ENCODE measurements at regions not wholly inside any gene's neighbourhood (a gene's known extent, or its start where the extent isn't known, plus 50 kb on each side); places are given as distances from the start of the nearest gene placed in this dataset.

DNA sequence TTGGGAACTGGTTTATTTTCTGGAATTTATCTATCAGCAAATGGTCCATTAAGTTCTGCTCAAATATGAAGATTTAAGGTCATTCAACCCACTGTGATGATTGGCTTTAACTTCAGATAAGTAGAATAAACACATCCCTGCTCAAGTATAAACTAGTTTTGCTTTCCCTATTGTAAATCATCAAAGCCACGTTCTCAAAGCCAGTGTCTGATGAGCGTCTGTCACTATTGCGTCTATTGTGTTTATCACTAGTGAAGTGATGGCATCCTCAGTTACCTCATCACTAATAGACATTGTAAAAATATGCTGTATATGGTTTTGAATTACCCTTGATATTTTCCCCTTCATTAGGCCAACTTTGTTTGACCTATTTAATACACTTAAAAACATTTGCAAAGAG is 351.3 kb downstream of the BCAT1 start:
- TF ChIP-seq RAD21 (IDR thresholded peaks at IDR 0.05; ENCODE audit: low read length) (no peak), POLR2A (IDR thresholded peaks at IDR 0.05; ENCODE audit: low read depth, low read length) (no peak), FOS (IDR thresholded peaks at IDR 0.05; ENCODE audit: low read depth, low read length) (no peak), RFX5 (IDR thresholded peaks at IDR 0.05; ENCODE audit: low read depth, low read length) (no peak), BHLHE40 (IDR thresholded peaks at IDR 0.05; ENCODE audit: low read depth, low read length) (no peak), RCOR1 (IDR thresholded peaks at IDR 0.05; ENCODE audit: insufficient replicate concordance, low read length) (no peak), MXI1 (IDR thresholded peaks at IDR 0.05; ENCODE audit: borderline replicate concordance, low read depth, low read length) (no peak)
- TF ChIP-seq, protein P1, sequence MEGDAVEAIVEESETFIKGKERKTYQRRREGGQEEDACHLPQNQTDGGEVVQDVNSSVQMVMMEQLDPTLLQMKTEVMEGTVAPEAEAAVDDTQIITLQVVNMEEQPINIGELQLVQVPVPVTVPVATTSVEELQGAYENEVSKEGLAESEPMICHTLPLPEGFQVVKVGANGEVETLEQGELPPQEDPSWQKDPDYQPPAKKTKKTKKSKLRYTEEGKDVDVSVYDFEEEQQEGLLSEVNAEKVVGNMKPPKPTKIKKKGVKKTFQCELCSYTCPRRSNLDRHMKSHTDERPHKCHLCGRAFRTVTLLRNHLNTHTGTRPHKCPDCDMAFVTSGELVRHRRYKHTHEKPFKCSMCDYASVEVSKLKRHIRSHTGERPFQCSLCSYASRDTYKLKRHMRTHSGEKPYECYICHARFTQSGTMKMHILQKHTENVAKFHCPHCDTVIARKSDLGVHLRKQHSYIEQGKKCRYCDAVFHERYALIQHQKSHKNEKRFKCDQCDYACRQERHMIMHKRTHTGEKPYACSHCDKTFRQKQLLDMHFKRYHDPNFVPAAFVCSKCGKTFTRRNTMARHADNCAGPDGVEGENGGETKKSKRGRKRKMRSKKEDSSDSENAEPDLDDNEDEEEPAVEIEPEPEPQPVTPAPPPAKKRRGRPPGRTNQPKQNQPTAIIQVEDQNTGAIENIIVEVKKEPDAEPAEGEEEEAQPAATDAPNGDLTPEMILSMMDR (conservative IDR thresholded peaks at IDR 0.05; ENCODE audit: low read depth, low read length) = no peak
- TF ChIP-seq, protein P2, sequence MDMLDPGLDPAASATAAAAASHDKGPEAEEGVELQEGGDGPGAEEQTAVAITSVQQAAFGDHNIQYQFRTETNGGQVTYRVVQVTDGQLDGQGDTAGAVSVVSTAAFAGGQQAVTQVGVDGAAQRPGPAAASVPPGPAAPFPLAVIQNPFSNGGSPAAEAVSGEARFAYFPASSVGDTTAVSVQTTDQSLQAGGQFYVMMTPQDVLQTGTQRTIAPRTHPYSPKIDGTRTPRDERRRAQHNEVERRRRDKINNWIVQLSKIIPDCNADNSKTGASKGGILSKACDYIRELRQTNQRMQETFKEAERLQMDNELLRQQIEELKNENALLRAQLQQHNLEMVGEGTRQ (IDR thresholded peaks at IDR 0.05; ENCODE audit: low read depth, low read length) = no peak
- TF ChIP-seq, protein P3, sequence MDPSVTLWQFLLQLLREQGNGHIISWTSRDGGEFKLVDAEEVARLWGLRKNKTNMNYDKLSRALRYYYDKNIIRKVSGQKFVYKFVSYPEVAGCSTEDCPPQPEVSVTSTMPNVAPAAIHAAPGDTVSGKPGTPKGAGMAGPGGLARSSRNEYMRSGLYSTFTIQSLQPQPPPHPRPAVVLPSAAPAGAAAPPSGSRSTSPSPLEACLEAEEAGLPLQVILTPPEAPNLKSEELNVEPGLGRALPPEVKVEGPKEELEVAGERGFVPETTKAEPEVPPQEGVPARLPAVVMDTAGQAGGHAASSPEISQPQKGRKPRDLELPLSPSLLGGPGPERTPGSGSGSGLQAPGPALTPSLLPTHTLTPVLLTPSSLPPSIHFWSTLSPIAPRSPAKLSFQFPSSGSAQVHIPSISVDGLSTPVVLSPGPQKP (IDR thresholded peaks at IDR 0.05; ENCODE audit: borderline replicate concordance, low read depth, low read length) = no peak

All from IMR-90 (cell line).